Transverse colon (tissue), 4 donors: ENCODE measurements at regions not wholly inside any gene's neighbourhood (a gene's known extent, or its start where the extent isn't known, plus 50 kb on each side); places are given as distances from the start of the nearest gene placed in this dataset.

Experiments used
- EP300 ChIP-seq: sonication (generic); formaldehyde crosslinking; IDR thresholded peaks from one replicate; pipeline ENCODE4 v1.6.1; 2017; ENCODE audit warnings: antibody characterized with exemption, low read depth
- POLR2A ChIP-seq: fragments of 450-650 bp; IDR thresholded peaks from one replicate; pipeline ENCODE4 v1.6.1; 2016; ENCODE audit warnings: antibody characterized with exemption, mild to moderate bottlenecking, moderate library complexity
- POLR2AphosphoS5 ChIP-seq, 3 donors: sonication (generic); formaldehyde crosslinking; IDR thresholded peaks; one replicate each; pipeline ENCODE4 v1.6.1; 2016; ENCODE audit warnings: antibody characterized with exemption in 3 of 3
- TF ChIP-seq, protein P1 (sequence below), 5 experiments: fragments of 200-600 bp in 3 of 5; fragments of 450-650 bp in 2 of 5; sonication (generic) in 3 of 5; IDR thresholded peaks; 1 replicate in 2 of 5; 2 replicates in 3 of 5; pipeline ENCODE4 v1.5.1; 2016 to 2017; ENCODE audit warnings: antibody characterized with exemption in 5 of 5, inconsistent platforms in 3 of 5, mild to moderate bottlenecking in 2 of 5, moderate library complexity in 1 of 5

DNA sequence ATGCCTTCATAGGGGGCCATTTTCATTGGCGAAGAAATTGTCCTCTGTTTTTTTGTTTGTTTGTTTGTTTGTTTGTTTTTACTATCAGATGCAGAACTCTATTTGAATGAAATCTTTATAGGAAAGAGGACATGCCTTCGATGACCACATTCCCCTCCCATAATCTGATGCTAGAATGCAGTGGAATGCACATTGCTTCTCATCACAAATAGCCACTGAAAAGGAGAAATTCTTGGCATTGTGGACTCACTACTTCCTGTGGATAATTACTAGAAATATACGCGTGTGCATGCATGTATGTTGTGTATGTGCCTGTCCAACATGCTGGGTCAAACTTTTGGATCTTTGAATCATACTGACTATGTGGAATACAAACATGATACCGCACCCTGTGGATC lies 70.5 kb upstream of the SFMBT2 start:
- TF ChIP-seq, protein P1, sequence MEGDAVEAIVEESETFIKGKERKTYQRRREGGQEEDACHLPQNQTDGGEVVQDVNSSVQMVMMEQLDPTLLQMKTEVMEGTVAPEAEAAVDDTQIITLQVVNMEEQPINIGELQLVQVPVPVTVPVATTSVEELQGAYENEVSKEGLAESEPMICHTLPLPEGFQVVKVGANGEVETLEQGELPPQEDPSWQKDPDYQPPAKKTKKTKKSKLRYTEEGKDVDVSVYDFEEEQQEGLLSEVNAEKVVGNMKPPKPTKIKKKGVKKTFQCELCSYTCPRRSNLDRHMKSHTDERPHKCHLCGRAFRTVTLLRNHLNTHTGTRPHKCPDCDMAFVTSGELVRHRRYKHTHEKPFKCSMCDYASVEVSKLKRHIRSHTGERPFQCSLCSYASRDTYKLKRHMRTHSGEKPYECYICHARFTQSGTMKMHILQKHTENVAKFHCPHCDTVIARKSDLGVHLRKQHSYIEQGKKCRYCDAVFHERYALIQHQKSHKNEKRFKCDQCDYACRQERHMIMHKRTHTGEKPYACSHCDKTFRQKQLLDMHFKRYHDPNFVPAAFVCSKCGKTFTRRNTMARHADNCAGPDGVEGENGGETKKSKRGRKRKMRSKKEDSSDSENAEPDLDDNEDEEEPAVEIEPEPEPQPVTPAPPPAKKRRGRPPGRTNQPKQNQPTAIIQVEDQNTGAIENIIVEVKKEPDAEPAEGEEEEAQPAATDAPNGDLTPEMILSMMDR (IDR thresholded peaks at IDR 0.05) = no peak
- TF ChIP-seq EP300 (no peak), POLR2A (no peak), POLR2AphosphoS5 (IDR thresholded peaks at IDR 0.05) (no peak)
